GM23248 (cell line): ENCODE measurements at regions not wholly inside any gene's neighbourhood (a gene's known extent, or its start where the extent isn't known, plus 50 kb on each side); places are given as distances from the start of the nearest gene placed in this dataset.

Source experiments
- EZH2 ChIP-seq: fragments of 200-600 bp; sonication (generic); IDR thresholded peaks from 2 replicates; pipeline ENCODE4 v1.6.1; 2018; ENCODE audit warnings: antibody characterized with exemption, mild to moderate bottlenecking; ENCODE audit not compliant: insufficient read depth, poor library complexity, severe bottlenecking
- EZH2phosphoT487 ChIP-seq: fragments of 200-600 bp; sonication (generic); IDR thresholded peaks from 2 replicates; pipeline ENCODE4 v1.6.1; 2018; ENCODE audit warnings: antibody characterized with exemption, moderate library complexity, mild to moderate bottlenecking, low read depth; ENCODE audit not compliant: insufficient read depth

DNA sequence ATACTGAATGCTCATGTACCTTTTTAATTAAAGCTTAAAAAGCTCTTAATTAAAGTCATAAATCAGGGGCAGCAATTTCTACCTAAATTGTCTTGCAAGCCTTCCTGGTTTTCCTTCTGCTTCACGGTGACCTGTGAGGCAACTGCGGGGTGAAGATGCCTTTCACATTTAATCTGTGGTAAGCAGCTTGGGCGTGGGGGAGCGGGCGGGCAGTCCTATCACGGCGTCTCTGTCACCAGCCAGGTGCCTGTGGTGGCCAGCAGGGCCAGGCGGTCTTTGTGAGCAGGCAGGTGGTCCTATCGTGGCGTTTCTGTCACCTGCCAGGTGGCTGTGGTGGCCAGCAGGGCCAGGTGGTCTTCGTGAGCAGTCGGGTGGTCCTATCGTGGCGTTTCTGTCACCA lies 269.2 kb upstream of the PPP2R2D start:
- TF ChIP-seq EZH2phosphoT487 (no peak), EZH2 (no peak)
